Cardiac fibroblast (primary cell): ENCODE measurements at regions not wholly inside any gene's neighbourhood (a gene's known extent, or its start where the extent isn't known, plus 50 kb on each side); places are given as distances from the start of the nearest gene placed in this dataset.
A peak's percentile ranks its signal among the peaks of the same experiment; 100 is the strongest.

Source experiments
- DNase-seq, 2 donors: peaks; one replicate each; pipeline versions ENCODE4 v3.0.0 to v3.0.0-alpha.2; 2010; ENCODE audit warnings: low read depth in 2 of 2
- H3K4me3 ChIP-seq, 2 donors: replicated peaks in 1 of 2; 1 replicate in 1 of 2; 2 replicates in 1 of 2; pipeline ENCODE4 v1.5.1; 2011; ENCODE audit warnings: low read depth in 2 of 2, low read length in 2 of 2, mild to moderate bottlenecking in 2 of 2, moderate library complexity in 1 of 2
- CTCF ChIP-seq: IDR thresholded peaks from one replicate; pipeline ENCODE4 v1.5.1; 2011; ENCODE audit warnings: low read depth, mild to moderate bottlenecking, low read length, inconsistent platforms

GRCh38 chr5:159456722-159457465 is 126.6 kb upstream of the IL12B start:
- TF ChIP-seq CTCF = no peak
- DNase-seq = peak in 1 of 2 donors; percentile 50
- no peak overlapping the region for H3K4me3 ChIP-seq

GRCh38 chr5:159458217-159458711 is 128.0 kb upstream of the IL12B start:
- TF ChIP-seq CTCF = no peak
- DNase-seq = no peak
- H3K4me3 ChIP-seq = no peak overlapping the region

GRCh38 chr5:159459132-159459627 is 128.9 kb upstream of the IL12B start:
- TF ChIP-seq CTCF = no peak
- no peak for DNase-seq
- H3K4me3 ChIP-seq = no peak overlapping the region

GRCh38 chr5:159459951-159460538 is 129.8 kb upstream of the IL12B start:
- DNase-seq = peak in 1 of 2 donors; percentile 59
- no peak overlapping the region for H3K4me3 ChIP-seq
- TF ChIP-seq CTCF = no peak

- DNase-seq = peak in 1 of 2 donors; percentile 24
- H3K4me3 ChIP-seq = no peak overlapping the region
Observed at GRCh38 chr5:159463590-159464321, 133.5 kb upstream of the IL12B start.

GRCh38 chr5:159465604-159466003 is 135.3 kb upstream of the IL12B start:
- H3K4me3 ChIP-seq = no peak overlapping the region
- no peak for TF ChIP-seq CTCF
- DNase-seq = no peak

More at GRCh38 chr5:159463590-159464321, 133.5 kb upstream of the IL12B start:
- no peak for TF ChIP-seq CTCF
